GM12874 (cell line): ENCODE measurements at regions not wholly inside any gene's neighbourhood (a gene's known extent, or its start where the extent isn't known, plus 50 kb on each side); places are given as distances from the start of the nearest gene placed in this dataset.

Source experiments
- CTCF ChIP-seq: IDR thresholded peaks from 2 replicates; pipeline ENCODE4 v1.5.1; 2011; ENCODE audit warnings: low read depth, mild to moderate bottlenecking, control low read depth, low read length, moderate library complexity; ENCODE audit not compliant: insufficient read depth

GRCh38 chr12:27186022-27186839, 57.9 kb upstream of the STK38L start:
- TF ChIP-seq CTCF = no peak

GRCh38 chr12:27187697-27188096, 56.4 kb upstream of the STK38L start:
- no peak for TF ChIP-seq CTCF

- no peak for TF ChIP-seq CTCF
These were observed 53.3 kb upstream of the STK38L start for GRCh38 chr12:27190761-27191160.

GRCh38 chr12:27191531-27191930, 52.6 kb upstream of the STK38L start:
- TF ChIP-seq CTCF = no peak

GRCh38 chr12:27192118-27192802, 51.8 kb upstream of the STK38L start:
- TF ChIP-seq CTCF = no peak

GRCh38 chr12:27193106-27193505, 51.0 kb upstream of the STK38L start:
- no peak for TF ChIP-seq CTCF

- no peak for TF ChIP-seq CTCF
These were observed 50.1 kb upstream of the STK38L start for GRCh38 chr12:27193854-27194544.
